GM12872 (cell line): ENCODE measurements at regions not wholly inside any gene's neighbourhood (a gene's known extent, or its start where the extent isn't known, plus 50 kb on each side); places are given as distances from the start of the nearest gene placed in this dataset.

Experiments
- CTCF ChIP-seq: IDR thresholded peaks from 3 replicates; pipeline ENCODE4 v1.5.1; 2011; ENCODE audit warnings: low read depth, mild to moderate bottlenecking, low read length, moderate library complexity; ENCODE audit not compliant: insufficient read depth

GRCh38 chr15:93703092-93703739 lies 528.1 kb upstream of the MCTP2 start:
- TF ChIP-seq CTCF, result no peak

- no peak for TF ChIP-seq CTCF
Observed at GRCh38 chr15:93700051-93700450, 531.3 kb upstream of the MCTP2 start.

GRCh38 chr15:93694033-93694432 lies 537.3 kb upstream of the MCTP2 start:
- no peak for TF ChIP-seq CTCF

GRCh38 chr15:93683651-93684050 lies 547.7 kb upstream of the MCTP2 start:
- TF ChIP-seq CTCF, result no peak

- no peak for TF ChIP-seq CTCF
Observed at GRCh38 chr15:93671387-93671943, 559.9 kb upstream of the MCTP2 start.

GRCh38 chr15:93670931-93671330 lies 560.4 kb upstream of the MCTP2 start:
- no peak for TF ChIP-seq CTCF

- TF ChIP-seq CTCF, result no peak
Observed at GRCh38 chr15:93664213-93664956, 567.0 kb upstream of the MCTP2 start.
